Pons (tissue), 1 donor: ENCODE measurements at regions not wholly inside any gene's neighbourhood (a gene's known extent, or its start where the extent isn't known, plus 50 kb on each side); places are given as distances from the start of the nearest gene placed in this dataset.
"Not testable (repeated sequence)": the region's sequence is repeated elsewhere in the genome, so short reads cannot be mapped to it uniquely, and the experiment has no call there.

Experiments used
- DNase-seq: peaks from one replicate; pipeline ENCODE4 v3.0.0-alpha.2; 2016; ENCODE audit warnings: low spot score

DNA sequence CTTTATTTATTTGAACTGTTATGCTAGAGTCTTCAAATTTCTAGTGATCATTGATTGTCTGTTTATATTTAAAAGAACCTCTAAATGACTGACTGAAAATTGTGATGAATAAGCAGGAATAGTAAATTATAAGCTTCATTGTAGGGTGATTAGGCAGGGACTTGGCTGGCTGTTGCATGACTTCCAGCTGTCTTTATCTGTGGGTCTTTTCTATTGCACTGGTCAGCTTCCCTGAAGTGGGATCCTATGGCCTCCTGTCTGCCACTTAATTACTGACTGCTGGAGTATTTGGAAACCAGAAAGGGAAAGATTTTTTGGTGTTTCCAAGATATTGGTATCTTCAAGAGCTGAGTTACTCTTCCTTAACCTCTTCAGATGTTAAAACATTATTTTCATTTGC, 123.0 kb upstream of the CCNH start:
- DNase-seq, result no peak

GRCh38 chr5:87529486-87530076, 116.9 kb upstream of the CCNH start:
- no peak for DNase-seq

DNA sequence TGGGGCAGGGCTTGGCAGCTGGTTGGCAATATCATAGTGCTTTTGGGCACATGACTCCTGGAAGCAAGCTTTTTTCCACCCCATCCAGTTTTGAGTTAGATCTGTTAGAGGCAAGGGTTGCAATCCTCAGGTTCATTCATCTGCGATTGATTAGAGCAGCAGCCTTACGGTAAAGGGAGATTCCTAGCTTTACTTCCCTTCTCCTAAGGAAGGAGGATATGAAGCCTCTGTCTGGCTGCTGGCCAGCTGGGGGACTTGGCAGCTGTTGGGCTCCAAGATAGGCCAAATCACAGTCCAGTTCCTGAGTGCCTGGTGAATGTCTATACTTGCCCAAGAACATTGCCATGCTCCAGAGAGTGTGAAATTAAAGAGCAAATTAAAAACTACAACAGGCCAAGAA, 113.4 kb upstream of the CCNH start:
- DNase-seq, result no peak

- no peak for DNase-seq
Observed at GRCh38 chr5:87524217-87524616, 111.5 kb upstream of the CCNH start.

DNA sequence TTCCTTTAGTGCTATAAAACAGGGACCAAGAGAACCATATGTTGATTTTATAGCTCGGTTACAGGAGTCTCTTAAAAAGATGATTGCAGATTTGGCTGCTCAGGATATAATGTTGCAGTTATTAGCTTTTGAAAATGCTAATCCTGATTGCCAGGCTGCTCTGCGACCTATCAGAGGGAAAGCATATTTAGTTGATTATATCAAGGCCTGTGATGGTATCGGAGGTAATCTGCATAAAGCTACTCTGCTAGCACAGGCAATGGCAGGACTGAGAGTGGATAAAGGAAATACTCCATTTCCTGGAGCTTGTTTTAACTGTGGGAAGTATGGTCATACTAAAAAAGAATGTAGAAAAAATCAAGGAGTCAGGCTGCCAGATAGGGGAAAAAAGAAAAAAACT, 99.0 kb upstream of the CCNH start:
- not testable (repeated sequence) for DNase-seq

DNA sequence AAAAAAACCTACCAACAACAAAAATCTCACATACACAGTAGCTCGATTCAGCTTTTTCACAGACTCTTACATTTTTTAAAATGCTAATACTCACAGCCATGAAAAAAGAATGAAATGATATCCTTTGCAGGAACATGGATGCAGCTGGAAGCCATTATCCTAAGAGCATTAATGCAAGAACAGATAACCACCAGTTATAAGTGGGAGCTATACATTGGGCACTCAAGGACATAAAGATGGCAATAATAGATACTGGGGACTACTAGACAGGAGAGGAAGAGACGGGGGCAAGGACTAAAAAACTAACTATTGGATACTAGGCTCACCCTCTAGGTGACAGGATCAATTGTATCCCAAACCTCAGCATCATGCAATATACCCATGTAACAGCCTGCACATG, 90.3 kb upstream of the CCNH start:
- DNase-seq, result no peak

DNA sequence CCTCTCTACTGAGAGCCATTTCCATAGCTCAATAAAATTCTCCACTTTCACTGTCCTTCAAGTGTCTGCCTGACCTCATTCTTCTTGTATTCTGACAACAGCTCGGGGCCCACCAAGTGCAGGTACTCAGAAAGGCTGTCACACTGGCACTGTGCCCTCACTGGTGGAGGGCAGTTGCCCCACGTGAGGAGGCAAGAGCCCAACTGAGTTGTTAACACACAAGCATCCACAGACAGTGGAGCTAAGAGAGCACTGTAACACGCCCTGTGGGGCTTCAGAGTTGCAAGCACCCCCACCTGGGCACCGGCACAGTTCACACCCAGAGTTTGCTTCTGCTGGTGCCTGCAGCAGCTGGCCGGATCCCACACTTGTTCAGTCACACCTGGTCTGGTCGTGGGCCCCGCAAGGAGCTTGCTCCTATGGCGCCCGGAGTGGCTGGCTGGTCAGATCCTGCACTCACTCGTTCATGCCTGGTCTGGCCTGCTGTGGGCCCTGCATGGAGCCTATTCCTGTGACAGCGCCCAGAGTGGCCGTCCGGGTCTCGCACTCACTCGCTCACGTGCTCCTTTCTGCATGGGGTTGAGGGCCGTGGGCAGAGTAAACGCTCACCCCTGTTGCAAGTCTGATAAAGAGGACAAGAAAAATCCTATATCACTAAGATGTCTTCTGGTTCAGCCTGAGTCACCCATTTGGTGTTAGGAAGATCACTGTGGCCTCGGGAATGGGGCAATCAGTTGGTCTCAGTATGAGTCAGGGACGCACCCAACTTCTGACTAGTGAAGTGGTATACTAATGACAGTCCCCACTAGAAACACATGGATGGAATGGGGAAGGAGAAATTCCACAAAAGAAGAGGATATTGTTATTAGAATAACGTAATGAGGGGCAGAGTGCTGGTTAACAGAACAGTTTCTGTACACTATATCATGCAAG, 87.0 kb upstream of the CCNH start:
- no peak for DNase-seq
